ENCODE measurements at regions not wholly inside any gene's neighbourhood (a gene's known extent, or its start where the extent isn't known, plus 50 kb on each side); places are given as distances from the start of the nearest gene placed in this dataset.

DNA sequence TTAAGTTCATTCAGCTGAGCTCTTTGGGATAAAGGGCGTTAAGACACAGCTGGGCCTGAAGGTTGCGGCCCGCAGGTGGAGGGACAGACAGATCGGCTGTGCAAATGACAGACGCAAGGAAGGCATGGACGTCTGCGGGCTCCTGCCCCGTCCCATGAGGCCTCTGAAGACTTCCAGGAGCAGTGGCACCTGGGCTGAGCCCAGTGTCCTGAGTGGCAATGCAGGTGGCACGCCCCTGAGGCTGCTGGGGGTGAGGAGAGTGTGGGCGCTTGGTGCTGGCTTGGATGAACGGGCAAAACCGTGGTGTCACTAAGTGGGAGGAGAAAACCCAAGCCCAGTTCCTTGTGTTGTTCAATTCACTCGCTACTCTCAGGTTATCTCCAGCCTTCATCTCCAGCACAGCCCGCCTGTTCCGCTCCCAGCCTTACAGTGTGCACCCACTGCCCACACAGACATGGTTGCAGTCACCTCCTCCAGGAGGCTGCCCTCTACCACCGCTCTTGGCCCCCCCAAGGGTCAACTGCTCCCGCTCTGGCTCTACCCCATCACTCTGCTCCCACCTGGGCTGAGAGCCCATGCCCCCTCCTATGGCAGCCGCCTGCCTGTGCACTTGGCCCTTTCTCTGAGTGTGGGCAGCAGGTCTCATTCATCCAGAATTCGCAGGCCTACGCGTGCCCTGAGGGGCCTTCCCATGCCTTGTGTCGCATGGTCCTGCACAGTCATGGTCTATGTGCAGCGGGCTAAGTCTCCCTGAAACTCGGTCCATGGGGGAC, 50.3 kb downstream of the PTGR3 start:
- TF ChIP-seq, protein P1, sequence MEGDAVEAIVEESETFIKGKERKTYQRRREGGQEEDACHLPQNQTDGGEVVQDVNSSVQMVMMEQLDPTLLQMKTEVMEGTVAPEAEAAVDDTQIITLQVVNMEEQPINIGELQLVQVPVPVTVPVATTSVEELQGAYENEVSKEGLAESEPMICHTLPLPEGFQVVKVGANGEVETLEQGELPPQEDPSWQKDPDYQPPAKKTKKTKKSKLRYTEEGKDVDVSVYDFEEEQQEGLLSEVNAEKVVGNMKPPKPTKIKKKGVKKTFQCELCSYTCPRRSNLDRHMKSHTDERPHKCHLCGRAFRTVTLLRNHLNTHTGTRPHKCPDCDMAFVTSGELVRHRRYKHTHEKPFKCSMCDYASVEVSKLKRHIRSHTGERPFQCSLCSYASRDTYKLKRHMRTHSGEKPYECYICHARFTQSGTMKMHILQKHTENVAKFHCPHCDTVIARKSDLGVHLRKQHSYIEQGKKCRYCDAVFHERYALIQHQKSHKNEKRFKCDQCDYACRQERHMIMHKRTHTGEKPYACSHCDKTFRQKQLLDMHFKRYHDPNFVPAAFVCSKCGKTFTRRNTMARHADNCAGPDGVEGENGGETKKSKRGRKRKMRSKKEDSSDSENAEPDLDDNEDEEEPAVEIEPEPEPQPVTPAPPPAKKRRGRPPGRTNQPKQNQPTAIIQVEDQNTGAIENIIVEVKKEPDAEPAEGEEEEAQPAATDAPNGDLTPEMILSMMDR (conservative IDR thresholded peaks at IDR 0.05; ENCODE audit: low read depth, low read length), result no peak
- no peak for DNase-seq (ENCODE audit: low read depth)

DNA sequence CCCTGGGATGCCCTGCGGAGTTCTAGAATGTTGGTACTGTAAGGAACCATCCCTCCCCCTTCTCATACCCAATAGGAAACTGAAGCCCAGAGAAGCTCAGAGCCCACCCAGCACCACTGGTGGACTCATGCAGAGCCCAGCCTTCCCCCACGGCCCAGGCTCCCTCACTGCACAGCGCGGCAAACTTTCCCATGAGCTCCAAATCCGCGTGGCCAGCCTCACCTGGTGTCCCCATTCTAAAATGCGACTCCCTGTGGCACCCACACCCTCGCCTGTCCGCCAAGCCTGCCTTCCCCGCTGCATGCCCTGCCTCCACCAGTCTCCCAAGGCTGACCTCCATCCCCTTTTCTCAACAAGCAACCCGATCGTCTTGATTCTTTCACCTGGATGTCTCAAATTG, 51.1 kb downstream of the PTGR3 start:
- TF ChIP-seq, protein P1 (conservative IDR thresholded peaks at IDR 0.05; ENCODE audit: low read depth, low read length), result no peak
- H3K4me3 ChIP-seq (ENCODE audit: low read length), result no peak overlapping the region
- no peak for DNase-seq (ENCODE audit: low read depth)

More for the DNA sequence above, 50.3 kb downstream of the PTGR3 start:
- no peak overlapping the region for H3K4me3 ChIP-seq (ENCODE audit: low read length)

DNA sequence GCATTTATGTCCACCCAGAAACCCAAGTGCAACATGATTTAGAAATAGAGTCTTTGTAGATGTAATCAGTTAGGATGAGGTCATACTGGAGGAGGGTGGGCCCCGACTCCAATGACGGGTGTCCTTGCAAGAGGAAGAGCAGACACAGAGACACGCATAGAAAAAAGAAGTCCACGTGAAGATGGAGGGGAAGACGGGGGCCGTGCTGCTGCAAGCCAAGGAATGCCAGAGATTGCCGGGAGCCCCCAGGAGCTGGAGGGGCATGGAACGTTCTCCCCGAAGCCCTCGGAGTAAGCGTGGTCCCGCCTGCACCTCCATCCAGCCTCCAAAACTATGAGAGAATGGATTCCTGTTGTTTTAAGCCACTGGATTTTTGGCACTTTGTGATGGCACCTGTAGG, 51.6 kb downstream of the PTGR3 start:
- DNase-seq (ENCODE audit: low read depth), result no peak
- H3K4me3 ChIP-seq (ENCODE audit: low read length), result no peak overlapping the region
- TF ChIP-seq, protein P1 (conservative IDR thresholded peaks at IDR 0.05; ENCODE audit: low read depth, low read length), result no peak

DNA sequence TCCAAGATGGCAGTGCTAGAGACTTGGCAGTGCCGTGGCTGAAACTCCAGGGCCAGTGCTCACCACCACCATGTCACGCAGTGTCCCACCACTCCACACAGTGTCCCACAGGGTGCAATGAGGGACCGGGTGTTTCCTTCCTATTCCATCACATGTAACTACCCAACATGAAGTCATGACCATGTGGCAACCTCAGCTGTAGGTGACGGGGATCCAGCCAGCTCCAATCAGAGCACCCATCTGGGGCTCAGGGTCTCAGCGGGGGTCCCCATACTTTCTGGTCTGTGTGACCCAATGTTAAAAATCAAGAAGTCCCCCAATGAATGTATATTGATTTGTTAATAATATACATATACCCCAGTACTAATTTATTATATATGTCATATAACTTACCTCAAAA, 52.1 kb downstream of the PTGR3 start:
- TF ChIP-seq, protein P1 (conservative IDR thresholded peaks at IDR 0.05; ENCODE audit: low read depth, low read length), result no peak
- DNase-seq (ENCODE audit: low read depth), result no peak
- no peak overlapping the region for H3K4me3 ChIP-seq (ENCODE audit: low read length)

DNA sequence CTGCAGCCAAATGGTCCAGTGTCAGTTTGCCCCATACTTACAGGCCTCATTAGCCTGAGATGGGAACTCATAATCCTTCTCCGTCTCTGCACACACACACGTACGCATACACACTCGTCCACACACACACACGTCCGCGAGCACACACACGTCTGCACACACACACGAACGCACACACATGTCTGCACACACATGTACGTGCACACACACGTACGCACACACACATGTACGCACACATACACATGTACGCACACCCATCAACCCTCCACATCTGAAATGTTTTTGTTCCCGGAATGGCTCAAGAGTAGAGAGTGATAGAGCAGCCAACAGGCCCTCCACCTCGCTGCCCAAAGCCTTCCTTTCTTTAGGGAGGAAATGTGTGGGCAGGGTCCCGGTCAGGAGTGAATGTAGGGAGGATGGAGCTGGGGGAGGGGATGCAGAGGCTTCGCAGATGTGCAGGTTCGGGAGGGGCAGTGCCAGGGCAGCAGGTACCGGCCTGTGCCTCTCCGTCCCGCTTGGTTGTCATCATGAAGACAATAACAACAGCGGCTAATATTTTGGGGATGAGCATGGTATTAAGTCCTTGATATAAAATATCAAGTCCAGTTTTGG, 52.7 kb downstream of the PTGR3 start:
- no peak for DNase-seq (ENCODE audit: low read depth)
- no peak overlapping the region for H3K4me3 ChIP-seq (ENCODE audit: low read length)
- TF ChIP-seq, protein P1 (conservative IDR thresholded peaks at IDR 0.05; ENCODE audit: low read depth, low read length), result no peak

DNA sequence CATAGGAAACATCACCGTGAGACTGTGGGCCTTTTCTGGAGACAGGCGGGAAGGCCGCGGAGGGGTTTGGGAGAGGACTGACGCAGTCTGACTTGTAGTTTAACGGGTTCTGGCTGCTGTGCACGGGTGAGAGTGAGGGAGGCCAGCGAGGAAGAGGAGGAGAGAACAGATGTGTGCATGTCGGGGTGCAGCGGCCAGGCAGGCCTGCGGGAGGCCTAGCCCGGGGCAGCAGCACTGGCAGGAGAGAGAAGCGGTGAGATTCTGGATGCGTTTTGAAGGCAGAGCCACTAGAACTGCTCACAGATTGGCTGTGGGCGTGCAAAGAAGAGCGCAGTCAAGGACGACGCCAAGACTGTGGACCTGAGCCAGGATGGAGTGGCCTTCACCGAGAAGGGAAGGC, 53.9 kb downstream of the PTGR3 start:
- TF ChIP-seq, protein P1 (conservative IDR thresholded peaks at IDR 0.05; ENCODE audit: low read depth, low read length), result no peak
- H3K4me3 ChIP-seq (ENCODE audit: low read length), result no peak overlapping the region
- no peak for DNase-seq (ENCODE audit: low read depth)

DNA sequence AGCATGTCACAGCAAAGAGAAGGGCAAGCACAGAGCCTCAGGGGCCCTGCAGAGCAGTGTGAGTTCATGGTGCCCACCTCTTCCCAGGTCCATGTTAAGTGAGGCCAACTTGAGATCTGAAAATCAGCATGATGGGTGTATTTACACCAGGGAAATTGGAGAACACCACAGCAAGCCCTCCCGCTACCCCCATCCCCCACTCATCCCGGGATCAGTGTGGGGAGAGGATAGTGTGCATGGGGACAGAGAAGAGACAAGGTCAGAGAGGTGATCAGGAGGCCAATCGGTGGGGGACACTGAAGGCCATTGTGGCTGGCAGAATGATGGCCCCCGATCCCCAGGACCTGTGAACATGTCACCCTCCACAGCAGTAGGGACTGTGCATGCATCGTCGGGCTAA, 54.7 kb downstream of the PTGR3 start:
- TF ChIP-seq, protein P1 (conservative IDR thresholded peaks at IDR 0.05; ENCODE audit: low read depth, low read length), result no peak
- DNase-seq (ENCODE audit: low read depth), result no peak
- H3K4me3 ChIP-seq (ENCODE audit: low read length), result no peak overlapping the region
